ENCODE measurements at regions not wholly inside any gene's neighbourhood (a gene's known extent, or its start where the extent isn't known, plus 50 kb on each side); places are given as distances from the start of the nearest gene placed in this dataset.
"Not testable (repeated sequence)": the region's sequence is repeated elsewhere in the genome, so short reads cannot be mapped to it uniquely, and the experiment has no call there.

GRCh38 chr5:38692346-38692745, 135.9 kb upstream of the LIFR start:
- DNase-seq (ENCODE audit: low read depth) = no peak
- no peak overlapping the region for H3K4me3 ChIP-seq (ENCODE audit: low read depth, low read length)
- TF ChIP-seq CTCF (IDR thresholded peaks at IDR 0.05; ENCODE audit: low read depth, low read length, missing control alignments) = no peak

- DNase-seq (ENCODE audit: low read depth) = no peak
- no peak for TF ChIP-seq CTCF (IDR thresholded peaks at IDR 0.05; ENCODE audit: low read depth, low read length, missing control alignments)
- no peak overlapping the region for H3K4me3 ChIP-seq (ENCODE audit: low read depth, low read length)
These were observed 136.5 kb upstream of the LIFR start for GRCh38 chr5:38692781-38693527.

GRCh38 chr5:38695021-38695958, 138.8 kb upstream of the LIFR start:
- no peak for TF ChIP-seq CTCF (IDR thresholded peaks at IDR 0.05; ENCODE audit: low read depth, low read length, missing control alignments)
- H3K4me3 ChIP-seq (ENCODE audit: low read depth, low read length) = no peak overlapping the region
- no peak for DNase-seq (ENCODE audit: low read depth)

GRCh38 chr5:38697013-38697412, 140.6 kb upstream of the LIFR start:
- DNase-seq (ENCODE audit: low read depth) = no peak
- no peak overlapping the region for H3K4me3 ChIP-seq (ENCODE audit: low read depth, low read length)
- TF ChIP-seq CTCF (IDR thresholded peaks at IDR 0.05; ENCODE audit: low read depth, low read length, missing control alignments) = no peak

GRCh38 chr5:38705529-38705928, 140.3 kb upstream of the OSMR start:
- H3K4me3 ChIP-seq (ENCODE audit: low read depth, low read length); DNase-seq (ENCODE audit: low read depth): not testable (repeated sequence)

- TF ChIP-seq CTCF (IDR thresholded peaks at IDR 0.05; ENCODE audit: low read depth, low read length, missing control alignments) = no peak
- no peak for DNase-seq (ENCODE audit: low read depth)
- H3K4me3 ChIP-seq (ENCODE audit: low read depth, low read length) = no peak overlapping the region
These were observed 139.4 kb upstream of the OSMR start for GRCh38 chr5:38706376-38706775.

GRCh38 chr5:38707352-38708210, 138.2 kb upstream of the OSMR start:
- no peak for DNase-seq (ENCODE audit: low read depth)
- H3K4me3 ChIP-seq (ENCODE audit: low read depth, low read length) = no peak overlapping the region
- TF ChIP-seq CTCF (IDR thresholded peaks at IDR 0.05; ENCODE audit: low read depth, low read length, missing control alignments) = no peak

Measured in GM12864 (cell line).